NCI-H1694 treated with DMSO at 0.1 percent for 48 hours (cell line): ENCODE measurements at regions not wholly inside any gene's neighbourhood (a gene's known extent, or its start where the extent isn't known, plus 50 kb on each side); places are given as distances from the start of the nearest gene placed in this dataset.
"Not testable (repeated sequence)": the region's sequence is repeated elsewhere in the genome, so short reads cannot be mapped to it uniquely, and the experiment has no call there.

Experiments used
- DNase-seq: peaks from one replicate; lab custom pipeline; 2025; lab: John Stamatoyannopoulos, UW

- DNase-seq: no peak
Observed at GRCh38 chr15:62272290-62272689, 107.2 kb upstream of the C2CD4B start.

- no peak for DNase-seq
Observed at GRCh38 chr15:62275831-62276230, 110.7 kb upstream of the C2CD4B start.

GRCh38 chr15:62277816-62278394 is 112.8 kb upstream of the C2CD4B start:
- DNase-seq: no peak

- DNase-seq: no peak
Observed at GRCh38 chr15:62278534-62278933, 113.4 kb upstream of the C2CD4B start.

GRCh38 chr15:62279041-62279440 is 114.0 kb upstream of the C2CD4B start:
- DNase-seq: no peak

GRCh38 chr15:62280625-62281024 is 115.5 kb upstream of the C2CD4B start:
- no peak for DNase-seq

GRCh38 chr15:62281801-62282200 is 116.7 kb upstream of the C2CD4B start:
- not testable (repeated sequence) for DNase-seq

GRCh38 chr15:62287066-62287857 is 122.2 kb upstream of the C2CD4B start:
- DNase-seq: no peak

GRCh38 chr15:62288361-62289017 is 123.4 kb upstream of the C2CD4B start:
- DNase-seq: no peak

- no peak for DNase-seq
Observed at GRCh38 chr15:62291262-62291661, 126.2 kb upstream of the C2CD4B start.

- DNase-seq: no peak
Observed at GRCh38 chr15:62296756-62297507, 131.8 kb upstream of the C2CD4B start.

- no peak for DNase-seq
Observed at GRCh38 chr15:62297522-62297921, 132.4 kb upstream of the C2CD4B start.

GRCh38 chr15:62297933-62298332 is 132.8 kb upstream of the C2CD4B start:
- no peak for DNase-seq

- no peak for DNase-seq
Observed at GRCh38 chr15:62298811-62299210, 133.7 kb upstream of the C2CD4B start.

- no peak for DNase-seq
Observed at GRCh38 chr15:62299541-62299940, 134.5 kb upstream of the C2CD4B start.

- DNase-seq: no peak
Observed at GRCh38 chr15:62301993-62302675, 137.0 kb upstream of the C2CD4B start.

GRCh38 chr15:62306851-62307504 is 141.9 kb upstream of the C2CD4B start:
- DNase-seq: peak; percentile 27

GRCh38 chr15:62307551-62307950 is 142.5 kb upstream of the C2CD4B start:
- no peak for DNase-seq

- no peak for DNase-seq
Observed at GRCh38 chr15:62316413-62317060, 151.5 kb upstream of the C2CD4B start.

- DNase-seq: no peak
Observed at GRCh38 chr15:62320259-62320658, 155.2 kb upstream of the C2CD4B start.

GRCh38 chr15:62323353-62323890 is 158.3 kb upstream of the C2CD4B start:
- DNase-seq: no peak
